A673 (cell line): ENCODE measurements at regions not wholly inside any gene's neighbourhood (a gene's known extent, or its start where the extent isn't known, plus 50 kb on each side); places are given as distances from the start of the nearest gene placed in this dataset.
"Not testable (repeated sequence)": the region's sequence is repeated elsewhere in the genome, so short reads cannot be mapped to it uniquely, and the experiment has no call there.

ENCODE experiments used
- CTCF ChIP-seq: fragments of 300-800, 200-600 bp; sonication (generic); conservative IDR thresholded peaks from 2 replicates; pipeline ENCODE4 v1.5.1; 2017; ENCODE audit warnings: low read depth, mild to moderate bottlenecking, antibody characterized with exemption, low read length, moderate library complexity, mixed read lengths
- EZH2 ChIP-seq: fragments of 200-600 bp; sonication (generic); IDR thresholded peaks from 2 replicates; pipeline ENCODE4 v1.6.1; 2017; ENCODE audit warnings: borderline replicate concordance, low read depth, mild to moderate bottlenecking, mixed read lengths, antibody characterized with exemption, low read length; ENCODE audit not compliant: poor library complexity, severe bottlenecking

GRCh38 chr16:16618963-16619465 lies 240.1 kb downstream of the NPIPA7 start:
- TF ChIP-seq CTCF, EZH2: not testable (repeated sequence)
